ENCODE measurements at regions not wholly inside any gene's neighbourhood (a gene's known extent, or its start where the extent isn't known, plus 50 kb on each side); places are given as distances from the start of the nearest gene placed in this dataset.
"Not testable (repeated sequence)": the region's sequence is repeated elsewhere in the genome, so short reads cannot be mapped to it uniquely, and the experiment has no call there.

DNA sequence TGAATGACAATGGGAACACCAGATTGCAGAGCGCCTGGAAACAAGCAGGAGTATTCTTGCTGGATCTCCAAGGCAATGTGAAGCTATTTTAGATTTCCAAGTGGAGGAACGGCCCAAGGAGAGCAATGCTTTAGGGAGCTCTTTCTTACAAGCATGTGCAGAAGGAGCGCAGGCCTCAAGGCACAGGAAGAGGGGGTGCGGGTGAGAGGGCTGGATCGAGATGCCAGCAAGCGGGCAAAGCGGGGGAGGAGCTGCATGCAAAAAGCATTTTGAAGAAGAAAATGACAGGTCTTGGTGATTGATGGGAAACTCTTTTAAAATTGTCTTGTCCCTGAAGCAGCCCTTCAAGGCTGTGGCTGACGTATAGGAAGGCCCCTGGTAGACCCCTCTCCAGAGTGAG is 171.9 kb downstream of the QRSL1 start:
- DNase-seq: no peak

DNA sequence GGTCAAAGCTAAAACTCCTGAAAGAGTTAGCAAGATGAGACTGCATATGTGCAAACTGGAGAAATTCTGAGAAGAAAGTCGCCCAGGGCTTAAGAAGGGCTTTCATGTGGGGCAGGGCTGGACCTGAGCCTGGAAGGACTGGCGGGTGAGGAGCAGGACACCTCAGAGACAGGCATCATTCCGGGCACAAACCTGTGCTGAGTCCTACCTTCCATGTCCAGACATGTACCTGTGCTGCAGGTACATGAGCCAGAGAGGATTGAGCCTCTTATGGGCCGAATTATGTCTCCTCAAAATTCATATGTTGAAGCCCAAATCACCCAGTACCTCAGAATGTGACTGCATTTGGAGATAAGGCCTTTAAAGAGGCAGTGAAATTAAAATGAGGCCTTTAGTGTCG is 171.0 kb downstream of the QRSL1 start:
- no peak for DNase-seq

DNA sequence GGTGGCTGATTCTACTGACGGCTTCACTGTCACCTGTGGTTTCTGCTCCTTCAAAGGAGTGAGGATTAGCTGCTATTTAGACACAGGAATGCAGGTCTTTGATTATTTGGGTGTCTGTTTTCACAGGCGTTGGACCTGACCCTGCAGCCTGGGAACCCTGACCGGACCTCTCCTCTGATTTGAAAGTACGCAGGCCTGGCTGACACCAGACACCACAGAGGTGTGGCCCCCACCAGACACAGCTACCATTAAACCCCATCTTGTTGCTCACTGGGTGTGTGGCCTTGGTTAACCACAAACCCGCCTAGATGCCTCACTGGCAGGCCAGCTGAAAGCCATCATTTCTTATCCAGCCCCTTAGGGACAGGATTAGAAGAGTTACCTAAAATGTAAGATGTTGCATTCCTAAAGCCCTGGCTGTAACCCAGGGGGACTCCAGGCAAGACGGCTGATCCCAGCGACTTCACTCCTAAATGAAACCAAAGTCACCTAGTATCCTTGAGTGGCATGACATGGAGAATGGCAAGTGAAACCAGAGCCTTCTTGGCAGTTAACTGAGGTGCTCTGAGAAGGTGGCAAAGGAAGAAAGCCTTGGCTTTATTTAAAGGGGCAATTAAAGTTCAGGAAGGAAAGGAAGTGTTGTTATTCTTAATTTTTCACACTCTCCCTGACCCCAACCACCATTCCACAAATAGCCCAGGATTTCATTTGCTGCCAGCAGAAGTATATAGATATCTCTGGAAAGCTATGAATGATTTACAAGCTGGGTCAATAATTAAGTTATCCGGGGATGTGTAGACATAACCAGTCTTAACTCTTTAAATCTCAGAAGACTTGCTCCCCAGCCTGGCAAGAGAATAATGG is 169.9 kb downstream of the QRSL1 start:
- no peak for DNase-seq

DNA sequence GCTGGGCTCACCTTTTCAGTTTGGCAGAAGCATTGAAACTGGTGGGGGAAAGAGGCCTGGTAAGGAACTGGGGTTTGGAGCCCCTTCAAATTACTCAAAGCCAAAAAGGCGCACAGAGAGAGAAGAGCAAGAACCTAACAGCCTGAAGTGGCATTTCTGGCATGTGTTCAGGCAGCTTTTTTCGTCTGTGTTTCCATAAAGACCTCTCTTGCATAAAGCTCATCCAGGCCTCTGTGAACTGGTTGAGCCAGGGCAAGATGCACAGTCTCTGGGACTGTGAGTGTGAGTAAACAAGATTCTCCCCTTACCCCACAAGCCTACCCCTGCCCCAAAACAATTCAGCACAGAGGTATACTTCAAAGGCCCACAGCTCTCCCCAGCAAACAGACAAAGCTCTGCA is 167.8 kb downstream of the QRSL1 start:
- no peak for DNase-seq

DNA sequence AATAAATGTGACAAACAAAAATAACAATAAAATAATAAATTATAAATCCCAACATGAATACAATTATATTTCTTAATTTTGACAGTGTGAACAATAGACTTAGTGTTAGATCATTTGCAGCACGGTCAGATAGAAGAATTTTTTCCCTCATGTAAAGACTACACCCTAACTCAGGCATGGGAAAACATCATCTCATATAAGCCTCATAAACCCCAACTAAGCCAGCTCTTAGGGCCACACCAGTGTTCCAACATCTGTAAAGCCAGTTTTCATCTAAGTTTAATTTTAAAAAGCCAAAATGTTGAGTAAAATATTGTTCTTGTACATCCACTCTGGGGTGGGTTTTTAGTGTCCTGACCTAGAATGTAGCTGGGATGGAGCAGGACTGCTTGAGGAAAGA is 167.4 kb downstream of the QRSL1 start:
- DNase-seq: no peak

DNA sequence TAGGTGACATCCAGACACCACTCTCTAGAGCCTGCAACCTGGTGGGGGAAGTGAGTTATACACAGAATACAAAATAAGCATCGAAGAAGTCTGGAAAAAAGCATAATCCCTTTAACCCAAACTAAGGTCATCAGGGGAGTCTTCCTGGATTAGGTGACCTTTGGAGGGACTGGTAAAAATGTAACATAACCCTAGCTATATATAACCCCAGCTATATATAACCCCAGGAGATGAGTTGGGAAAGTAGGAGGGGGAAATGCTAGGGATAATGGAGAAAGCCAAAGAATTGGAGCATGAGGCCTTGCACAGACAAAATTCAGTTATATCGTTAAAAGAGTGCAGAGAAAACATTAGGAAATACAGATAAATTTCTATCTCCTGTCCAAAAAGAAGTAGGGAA is 164.8 kb downstream of the QRSL1 start:
- no peak for DNase-seq

DNA sequence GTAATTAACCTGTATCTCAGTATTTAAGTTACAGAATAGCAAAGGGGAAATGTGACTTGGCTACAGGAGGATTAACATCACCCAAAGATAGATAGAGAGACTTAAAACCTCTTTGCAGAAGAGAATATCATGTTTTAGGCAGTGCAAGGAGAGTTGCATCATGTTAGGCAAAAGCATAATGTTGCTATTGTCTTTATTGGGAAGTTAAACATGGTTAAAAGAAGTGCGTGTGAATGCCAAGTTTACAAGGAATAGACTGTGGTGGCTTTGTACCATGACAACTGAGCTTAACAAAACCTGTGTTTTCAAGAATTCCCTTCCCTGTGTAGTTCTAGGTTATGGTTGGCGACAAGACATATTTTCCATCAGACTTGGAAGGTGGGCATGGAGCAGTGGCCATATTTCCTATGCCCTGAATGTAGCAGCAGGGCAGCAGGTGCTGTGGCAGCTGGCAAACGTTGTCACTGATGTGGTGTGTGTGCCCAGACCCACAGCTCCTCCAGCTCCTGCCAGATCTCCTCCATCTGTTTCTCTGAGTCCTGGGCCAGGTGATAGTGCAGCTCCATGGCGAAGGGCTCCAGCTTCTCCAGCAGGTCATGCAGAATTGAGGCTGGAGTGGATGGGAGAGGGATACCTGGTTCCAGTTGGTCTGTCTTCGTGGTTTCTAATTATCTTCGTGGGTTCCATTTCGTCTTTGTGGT is 163.3 kb downstream of the QRSL1 start:
- DNase-seq: no peak

DNA sequence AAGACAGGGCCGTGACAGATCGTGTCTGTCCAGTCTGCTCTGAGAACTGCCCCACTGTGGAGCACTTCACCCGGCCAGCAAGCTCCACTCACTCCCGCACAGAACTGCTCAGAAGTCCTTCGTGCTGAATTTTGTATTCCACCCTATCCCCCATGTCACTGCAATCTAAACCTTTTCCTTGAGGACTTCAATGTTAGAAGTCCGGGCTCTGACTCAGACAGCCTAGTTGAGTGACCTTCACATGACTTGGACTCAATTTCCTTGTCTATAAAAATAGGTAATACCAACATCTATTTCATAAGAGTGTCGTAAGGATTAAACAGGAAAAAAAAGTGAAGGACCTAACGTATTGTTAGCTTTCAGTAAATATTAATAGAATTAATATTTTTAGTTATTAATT is 161.6 kb downstream of the QRSL1 start:
- no peak for DNase-seq

DNA sequence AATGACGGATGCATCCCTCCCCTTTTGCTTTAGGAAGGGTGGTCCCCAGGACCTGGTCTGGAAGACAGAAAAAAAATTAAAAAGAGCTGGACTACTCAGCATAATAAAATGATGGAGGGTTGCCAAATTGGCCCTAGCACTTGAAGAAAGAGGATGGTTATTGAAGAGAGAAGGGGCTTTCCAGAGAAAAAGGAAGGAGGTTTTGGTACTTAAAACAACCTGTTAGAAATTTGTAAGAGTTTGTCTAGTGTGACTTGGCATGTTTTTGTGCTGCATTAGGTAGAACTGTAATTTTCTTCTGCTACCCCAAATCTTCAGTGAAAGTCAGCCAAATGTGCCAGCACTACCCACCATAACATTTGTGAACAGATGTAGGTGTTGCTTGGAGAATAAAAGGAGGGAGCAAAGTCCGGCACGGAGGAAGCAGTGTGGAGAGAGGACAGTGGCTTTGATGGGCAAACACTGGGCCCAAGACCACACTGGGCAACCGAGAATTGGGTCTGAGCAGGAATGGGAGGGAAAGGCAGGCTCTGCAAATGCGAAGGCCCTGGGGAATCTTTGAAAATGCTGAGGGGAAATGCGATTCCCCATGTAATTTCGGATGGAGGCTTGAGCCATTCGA is 160.9 kb downstream of the QRSL1 start:
- no peak for DNase-seq

DNA sequence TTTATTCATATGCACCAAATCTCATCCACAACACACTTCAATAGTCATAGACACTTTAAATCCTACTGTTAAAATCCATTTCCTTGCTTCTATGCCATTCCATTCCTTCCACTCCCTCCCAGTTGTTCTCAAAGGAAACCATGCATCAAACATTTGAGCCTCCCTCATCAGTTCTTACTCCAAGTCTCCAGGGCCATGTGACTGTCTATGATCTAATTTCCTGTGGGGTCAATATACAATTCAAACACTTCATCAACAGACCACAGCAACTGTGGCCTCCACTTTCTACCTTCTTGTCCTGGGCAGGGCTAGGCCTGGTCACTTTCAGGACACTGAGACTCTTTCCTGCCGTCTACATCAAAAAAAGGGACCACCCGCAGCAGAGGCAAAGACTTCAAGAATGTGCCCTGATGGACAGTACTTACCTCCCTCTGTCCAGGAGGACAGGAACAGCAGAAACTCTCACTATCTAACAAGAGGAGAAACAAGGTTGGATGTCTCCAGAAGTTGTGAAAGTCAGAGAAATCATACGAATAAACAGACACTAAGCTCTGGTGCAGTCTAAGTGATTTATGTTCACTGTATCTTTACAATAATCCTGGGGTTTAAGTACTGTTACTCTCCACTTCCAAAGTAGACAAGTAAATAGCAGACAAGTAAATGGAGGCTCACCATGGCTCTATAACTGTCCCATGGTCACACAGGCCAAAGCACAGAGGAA is 160.2 kb downstream of the QRSL1 start:
- DNase-seq: no peak

DNA sequence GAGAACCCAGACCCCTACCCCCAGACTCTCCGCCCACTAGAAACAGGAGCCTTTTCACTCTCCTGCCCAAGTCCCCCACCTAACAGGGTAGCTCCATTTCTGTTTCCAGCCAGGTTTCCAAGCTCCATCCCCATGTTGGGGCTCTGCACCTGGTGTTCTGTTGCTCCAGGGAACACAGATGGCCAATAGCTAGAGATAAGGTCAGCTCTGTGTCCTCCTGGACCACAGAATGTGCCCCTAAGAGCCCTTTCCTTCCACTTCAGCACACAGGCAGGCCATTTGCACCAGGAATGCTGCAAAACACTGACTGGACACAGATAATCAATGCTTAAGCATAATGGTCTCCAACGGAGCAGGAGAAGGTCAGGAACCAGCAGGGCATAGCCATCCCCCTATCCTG is 159.4 kb downstream of the QRSL1 start:
- DNase-seq: no peak

DNA sequence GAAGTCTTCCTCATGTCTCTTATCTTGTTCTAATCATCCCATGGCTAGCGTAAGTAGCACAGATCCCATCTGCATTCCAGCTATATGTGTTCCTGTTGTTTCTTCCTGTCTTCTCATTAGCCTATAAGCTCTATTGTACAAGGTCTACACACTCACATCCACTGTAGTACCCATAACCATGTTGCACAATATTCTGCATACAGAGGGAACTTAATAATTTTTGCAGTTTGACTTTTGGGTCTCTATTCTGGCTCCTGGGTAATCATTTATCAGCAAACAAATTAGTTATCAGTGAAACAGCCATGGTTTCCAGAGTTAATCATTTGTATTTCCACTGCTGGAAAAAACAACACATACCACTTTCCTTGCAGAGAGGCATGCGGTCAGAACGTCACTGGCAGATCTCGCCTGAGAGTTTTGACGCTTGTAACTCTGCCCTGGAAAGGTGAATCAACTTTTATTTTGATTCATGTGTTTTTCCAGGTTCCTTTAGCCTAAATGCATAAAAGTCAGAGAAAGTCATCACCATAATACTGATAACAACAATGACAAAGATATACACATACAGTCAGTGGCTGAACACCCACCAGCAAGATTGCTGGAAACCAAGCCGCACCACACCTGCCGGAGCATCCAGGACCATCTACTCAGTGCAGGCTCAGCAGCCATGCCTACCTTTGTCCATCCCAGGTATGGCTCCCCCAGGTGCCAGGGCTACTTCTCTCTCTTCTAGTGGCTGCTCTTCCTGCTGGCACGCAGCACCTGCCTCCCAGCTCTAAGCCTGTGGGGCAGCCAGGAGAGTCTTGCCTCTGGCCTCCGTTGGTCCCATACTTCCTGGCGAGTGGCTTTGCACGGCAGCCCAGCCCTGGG is 158.2 kb downstream of the QRSL1 start:
- no peak for DNase-seq

DNA sequence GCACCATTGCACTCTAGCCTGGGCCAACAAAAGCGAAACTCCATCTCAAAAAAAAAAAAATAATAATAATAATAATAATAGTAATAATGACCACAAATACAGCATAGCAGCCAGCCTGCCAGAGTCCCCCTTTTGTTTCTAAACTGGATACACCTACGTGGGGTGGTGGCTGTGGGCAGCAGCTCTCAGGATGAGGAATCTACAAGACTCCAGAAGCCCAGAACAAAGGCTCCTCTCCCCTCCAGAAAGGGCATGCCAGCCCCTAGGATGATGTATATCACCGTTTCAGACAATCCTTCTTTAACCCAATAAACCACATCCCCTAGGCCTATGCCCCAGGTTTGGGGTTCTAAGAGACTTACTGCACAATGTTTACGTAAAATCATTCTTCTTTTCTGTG is 155.9 kb downstream of the QRSL1 start:
- no peak for DNase-seq

DNA sequence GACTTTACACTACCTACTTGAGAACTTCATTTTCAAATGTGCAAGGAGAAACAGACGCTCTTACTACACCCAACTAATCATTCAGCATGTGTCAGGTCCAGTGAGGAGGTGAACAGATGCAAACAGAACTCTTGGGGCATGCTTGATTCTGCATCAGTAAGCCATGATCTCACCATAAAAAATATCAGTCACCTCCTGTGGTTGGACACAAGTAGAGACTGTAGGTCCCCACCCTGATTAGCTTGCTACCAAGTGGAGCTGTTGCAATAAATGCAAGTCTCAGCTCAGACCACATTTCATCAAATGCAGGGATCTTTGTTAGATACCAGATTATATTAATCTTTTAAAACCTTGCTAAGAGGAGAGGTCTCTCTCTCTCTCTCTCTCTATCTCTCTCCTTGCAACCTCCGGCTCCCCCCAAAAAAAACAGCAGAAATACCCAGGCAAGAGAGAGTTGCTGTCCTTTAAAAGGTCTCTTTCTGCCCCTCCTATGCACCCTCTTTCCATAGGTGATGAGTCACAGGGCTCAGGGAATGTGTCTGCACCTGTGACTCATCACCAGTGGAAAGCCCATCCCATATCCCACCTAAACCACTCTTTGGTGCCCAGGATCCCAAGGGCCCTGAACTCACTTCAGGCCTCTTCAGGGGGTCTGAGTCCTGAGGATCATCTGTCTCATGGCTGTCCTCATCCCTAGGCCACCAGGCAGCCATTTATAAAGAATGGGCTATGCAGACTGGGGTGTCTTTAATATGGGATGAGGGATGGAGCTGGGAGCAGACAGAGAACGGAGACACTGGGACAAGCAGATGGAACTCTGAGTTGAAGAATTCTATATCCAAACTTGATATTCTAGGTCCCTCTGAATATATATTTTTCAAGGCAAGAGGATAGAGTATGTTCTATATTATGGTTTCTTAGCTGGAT is 154.5 kb downstream of the QRSL1 start:
- no peak for DNase-seq

DNA sequence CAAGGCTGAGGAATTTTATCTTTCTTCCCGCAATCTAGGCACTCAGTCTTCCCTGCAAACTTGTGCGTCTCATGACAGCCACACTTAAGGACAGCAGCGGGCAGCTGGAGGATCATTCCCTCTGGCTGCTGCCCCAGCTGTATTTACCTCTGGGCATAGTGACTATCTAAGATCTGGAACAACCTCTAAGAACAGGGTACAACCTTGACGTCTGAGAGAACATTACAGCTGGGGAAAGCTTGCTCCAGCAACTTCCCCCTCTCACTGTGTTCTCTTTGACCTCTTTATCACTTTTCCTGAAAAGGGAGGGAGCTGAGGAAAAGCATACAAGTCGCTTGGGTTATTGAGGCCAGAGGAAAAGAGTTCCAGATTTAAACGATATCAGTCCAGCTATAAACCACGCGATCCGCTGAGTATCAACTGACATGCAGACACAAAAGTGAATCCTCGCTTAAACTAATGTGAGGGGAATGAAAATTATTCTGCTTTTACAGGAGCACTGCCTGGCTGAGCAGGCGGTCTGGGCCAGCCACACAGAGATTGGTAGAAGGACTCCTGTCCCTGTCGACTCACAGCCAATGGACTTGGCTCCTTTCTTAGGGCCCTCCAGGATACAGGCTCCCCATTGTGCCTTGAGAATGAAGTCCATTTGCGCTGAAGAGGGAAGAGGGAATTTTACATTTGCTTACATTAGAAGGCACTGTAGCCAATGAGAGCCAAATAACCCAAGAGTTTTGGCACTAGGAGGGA is 153.3 kb downstream of the QRSL1 start:
- no peak for DNase-seq

DNA sequence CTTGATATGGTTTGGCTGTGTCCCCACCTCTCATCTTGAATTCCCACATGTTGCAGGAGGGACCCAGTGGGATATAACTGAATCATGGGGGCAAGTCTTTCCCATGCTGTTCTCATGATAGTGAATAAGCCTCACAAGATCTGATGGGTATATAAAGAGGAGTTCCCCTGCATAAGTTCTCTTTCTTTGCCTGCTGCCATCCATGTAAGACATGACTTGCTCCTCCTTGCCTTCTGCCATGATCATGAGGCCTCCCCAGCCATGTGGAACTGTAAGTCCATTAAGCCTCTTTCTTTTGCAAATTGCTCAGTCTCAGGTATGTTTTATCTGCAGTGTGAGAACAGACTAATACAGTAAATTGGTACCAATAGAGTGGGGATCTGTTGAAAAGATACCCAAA is 150.2 kb downstream of the QRSL1 start:
- not testable (repeated sequence) for DNase-seq

DNA sequence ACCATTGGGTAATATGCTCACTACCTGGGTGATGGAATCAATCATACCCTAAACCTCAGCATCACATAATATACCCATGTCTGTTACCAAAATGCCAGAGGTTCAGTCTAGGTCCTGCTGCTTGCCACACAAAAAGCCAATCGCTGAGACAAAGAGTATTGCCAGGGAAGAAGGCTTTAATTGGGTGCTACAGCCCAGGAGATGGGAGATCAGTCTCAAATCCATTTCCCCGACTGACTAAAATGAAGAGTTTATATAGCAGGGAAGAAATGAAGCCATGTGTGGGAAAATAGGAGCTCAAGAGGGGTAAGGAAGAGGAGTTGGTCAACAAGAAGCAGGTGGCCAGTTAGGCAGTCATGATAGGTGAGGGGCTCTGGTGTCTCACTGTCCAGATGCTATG is 149.6 kb downstream of the QRSL1 start:
- no peak for DNase-seq

DNA sequence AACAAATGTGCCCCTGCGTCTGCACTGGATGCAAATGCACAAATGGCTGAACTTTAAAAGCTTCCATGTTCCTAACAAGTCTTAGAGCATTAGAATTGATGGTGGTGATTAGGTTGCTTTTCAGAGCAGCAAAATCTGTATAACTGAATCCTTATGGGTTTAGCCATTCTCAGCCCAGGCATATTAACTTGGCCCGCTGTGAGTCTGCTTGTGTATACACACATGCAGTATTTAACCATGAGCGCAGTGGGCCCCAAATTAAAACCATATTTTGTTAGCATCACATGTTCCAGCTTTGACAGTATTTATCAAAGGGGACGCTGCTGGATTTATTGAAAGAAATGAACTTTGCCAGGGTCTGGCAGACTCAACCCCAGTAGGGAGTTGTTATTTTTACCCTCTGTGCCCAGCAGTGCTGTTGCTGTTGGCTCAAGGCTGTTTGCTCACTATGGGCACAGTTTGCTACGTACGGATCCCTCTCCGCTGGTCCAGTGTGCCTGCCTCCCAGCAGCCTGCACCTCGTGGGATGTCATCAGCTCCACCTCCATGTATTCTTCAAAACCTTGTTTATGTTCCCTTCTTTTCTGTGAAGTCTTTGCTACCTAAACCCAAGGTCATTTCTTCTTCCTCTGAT is 144.7 kb downstream of the QRSL1 start:
- DNase-seq: no peak

DNA sequence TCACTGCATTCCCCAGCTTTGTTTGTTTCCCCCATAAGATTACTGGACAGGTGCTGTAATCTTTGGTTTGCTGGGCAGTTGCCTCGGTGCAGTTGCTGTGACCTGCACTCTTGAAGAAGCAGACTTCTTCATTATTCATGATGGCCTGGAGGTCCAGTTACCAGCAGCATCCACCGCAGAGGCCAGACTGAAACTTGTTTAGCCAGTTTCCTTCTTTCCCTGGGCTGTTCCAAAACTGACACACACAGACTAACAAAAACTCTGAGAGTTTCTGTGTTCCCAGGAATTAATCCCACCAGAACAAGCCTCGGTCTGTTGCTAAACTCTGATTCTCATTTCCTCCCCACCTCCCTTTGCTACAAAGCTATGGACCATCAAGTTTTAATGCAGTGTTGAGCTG is 144.1 kb downstream of the QRSL1 start:
- no peak for DNase-seq

Measured in hypothalamus (tissue), 51 donors.